ENCODE measurements at regions not wholly inside any gene's neighbourhood (a gene's known extent, or its start where the extent isn't known, plus 50 kb on each side); places are given as distances from the start of the nearest gene placed in this dataset.

DNA sequence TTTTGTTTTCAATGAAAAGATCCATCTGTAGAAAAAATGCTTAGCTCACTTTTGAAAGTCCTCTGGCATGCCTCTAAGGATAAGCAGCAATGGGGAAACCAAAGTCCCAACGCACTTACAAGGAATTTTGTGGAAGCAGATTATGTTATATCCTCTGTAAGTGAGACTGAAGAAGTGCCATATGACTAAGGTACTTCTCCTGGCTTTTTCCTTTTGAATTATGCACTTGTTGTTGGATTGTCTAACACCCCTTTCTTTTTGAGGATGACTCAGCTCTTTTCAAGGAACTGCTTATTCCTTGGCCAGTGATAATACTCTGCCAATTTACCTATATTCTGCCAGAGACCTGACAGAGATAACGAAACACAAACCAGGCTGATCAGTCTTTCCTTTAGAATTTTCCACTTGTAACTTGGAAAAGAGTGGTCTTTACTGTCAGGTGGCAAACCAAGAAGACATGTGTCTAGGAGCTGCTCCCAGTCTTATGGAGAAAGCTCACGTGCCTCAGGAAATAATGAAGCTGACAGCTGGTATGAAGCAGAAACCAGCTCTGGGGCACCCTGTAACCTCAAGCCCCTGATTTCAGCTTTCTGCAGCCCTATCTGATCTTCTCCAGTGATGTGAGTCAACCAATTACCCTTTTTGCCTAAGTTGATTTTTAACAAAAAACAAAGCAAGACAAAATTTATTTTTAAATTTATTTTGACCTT lies 290.8 kb upstream of the FBXL7 start:
- TF ChIP-seq, protein P1, sequence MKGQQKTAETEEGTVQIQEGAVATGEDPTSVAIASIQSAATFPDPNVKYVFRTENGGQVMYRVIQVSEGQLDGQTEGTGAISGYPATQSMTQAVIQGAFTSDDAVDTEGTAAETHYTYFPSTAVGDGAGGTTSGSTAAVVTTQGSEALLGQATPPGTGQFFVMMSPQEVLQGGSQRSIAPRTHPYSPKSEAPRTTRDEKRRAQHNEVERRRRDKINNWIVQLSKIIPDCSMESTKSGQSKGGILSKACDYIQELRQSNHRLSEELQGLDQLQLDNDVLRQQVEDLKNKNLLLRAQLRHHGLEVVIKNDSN (IDR thresholded peaks at IDR 0.05): no peak
- TF ChIP-seq, protein P2, sequence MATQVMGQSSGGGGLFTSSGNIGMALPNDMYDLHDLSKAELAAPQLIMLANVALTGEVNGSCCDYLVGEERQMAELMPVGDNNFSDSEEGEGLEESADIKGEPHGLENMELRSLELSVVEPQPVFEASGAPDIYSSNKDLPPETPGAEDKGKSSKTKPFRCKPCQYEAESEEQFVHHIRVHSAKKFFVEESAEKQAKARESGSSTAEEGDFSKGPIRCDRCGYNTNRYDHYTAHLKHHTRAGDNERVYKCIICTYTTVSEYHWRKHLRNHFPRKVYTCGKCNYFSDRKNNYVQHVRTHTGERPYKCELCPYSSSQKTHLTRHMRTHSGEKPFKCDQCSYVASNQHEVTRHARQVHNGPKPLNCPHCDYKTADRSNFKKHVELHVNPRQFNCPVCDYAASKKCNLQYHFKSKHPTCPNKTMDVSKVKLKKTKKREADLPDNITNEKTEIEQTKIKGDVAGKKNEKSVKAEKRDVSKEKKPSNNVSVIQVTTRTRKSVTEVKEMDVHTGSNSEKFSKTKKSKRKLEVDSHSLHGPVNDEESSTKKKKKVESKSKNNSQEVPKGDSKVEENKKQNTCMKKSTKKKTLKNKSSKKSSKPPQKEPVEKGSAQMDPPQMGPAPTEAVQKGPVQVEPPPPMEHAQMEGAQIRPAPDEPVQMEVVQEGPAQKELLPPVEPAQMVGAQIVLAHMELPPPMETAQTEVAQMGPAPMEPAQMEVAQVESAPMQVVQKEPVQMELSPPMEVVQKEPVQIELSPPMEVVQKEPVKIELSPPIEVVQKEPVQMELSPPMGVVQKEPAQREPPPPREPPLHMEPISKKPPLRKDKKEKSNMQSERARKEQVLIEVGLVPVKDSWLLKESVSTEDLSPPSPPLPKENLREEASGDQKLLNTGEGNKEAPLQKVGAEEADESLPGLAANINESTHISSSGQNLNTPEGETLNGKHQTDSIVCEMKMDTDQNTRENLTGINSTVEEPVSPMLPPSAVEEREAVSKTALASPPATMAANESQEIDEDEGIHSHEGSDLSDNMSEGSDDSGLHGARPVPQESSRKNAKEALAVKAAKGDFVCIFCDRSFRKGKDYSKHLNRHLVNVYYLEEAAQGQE (IDR thresholded peaks at IDR 0.05; ENCODE audit: low read depth): no peak
- no peak for TF ChIP-seq NFIC (IDR thresholded peaks at IDR 0.05)
- TF ChIP-seq TAF1 (IDR thresholded peaks at IDR 0.05; ENCODE audit: low read depth): no peak
- no peak for TF ChIP-seq CEBPB (IDR thresholded peaks at IDR 0.05)
- no peak for TF ChIP-seq CREB1 (IDR thresholded peaks at IDR 0.05; ENCODE audit: low read depth)
- no peak for TF ChIP-seq RAD21 (IDR thresholded peaks at IDR 0.05; ENCODE audit: low read depth)
- TF ChIP-seq TEAD4 (IDR thresholded peaks at IDR 0.05): no peak
- no peak for TF ChIP-seq TCF12 (IDR thresholded peaks at IDR 0.05; ENCODE audit: low read depth)
- no peak for TF ChIP-seq YY1 (IDR thresholded peaks at IDR 0.05; ENCODE audit: low read depth)
- TF ChIP-seq EP300 (IDR thresholded peaks at IDR 0.05; ENCODE audit: borderline replicate concordance): no peak
- TF ChIP-seq, protein P3, sequence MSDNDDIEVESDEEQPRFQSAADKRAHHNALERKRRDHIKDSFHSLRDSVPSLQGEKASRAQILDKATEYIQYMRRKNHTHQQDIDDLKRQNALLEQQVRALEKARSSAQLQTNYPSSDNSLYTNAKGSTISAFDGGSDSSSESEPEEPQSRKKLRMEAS (IDR thresholded peaks at IDR 0.05): no peak
- TF ChIP-seq ZBTB7A (IDR thresholded peaks at IDR 0.05; ENCODE audit: low read depth): no peak
- TF ChIP-seq FOXM1 (IDR thresholded peaks at IDR 0.05; ENCODE audit: borderline replicate concordance, low read depth): no peak
- no peak for TF ChIP-seq EGR1 (IDR thresholded peaks at IDR 0.05)

DNA sequence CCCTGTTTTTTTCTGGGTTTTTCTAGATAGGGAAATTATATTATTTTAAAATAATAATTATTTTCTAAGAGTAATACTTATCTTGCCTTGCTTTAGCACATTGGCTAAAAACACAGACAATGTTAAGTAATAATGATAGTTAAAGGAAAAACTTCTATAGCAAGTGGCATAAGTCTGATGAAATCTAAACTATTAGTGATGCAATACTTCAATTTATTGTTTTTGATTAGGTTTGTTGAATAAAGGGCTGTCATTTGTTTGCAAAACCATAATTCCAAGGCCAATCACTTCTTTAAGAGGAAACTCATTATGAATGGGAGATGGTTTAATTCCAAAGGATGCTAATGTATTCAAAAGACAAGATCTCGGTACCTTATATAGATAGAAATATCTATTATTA lies 293.8 kb upstream of the FBXL7 start:
- TF ChIP-seq, protein P3 (IDR thresholded peaks at IDR 0.05): no peak
- TF ChIP-seq TEAD4 (IDR thresholded peaks at IDR 0.05) (no peak), YY1 (IDR thresholded peaks at IDR 0.05; ENCODE audit: low read depth) (no peak), ZBTB7A (IDR thresholded peaks at IDR 0.05; ENCODE audit: low read depth) (no peak), EGR1 (IDR thresholded peaks at IDR 0.05) (no peak), TAF1 (IDR thresholded peaks at IDR 0.05; ENCODE audit: low read depth) (no peak), FOXM1 (IDR thresholded peaks at IDR 0.05; ENCODE audit: borderline replicate concordance, low read depth) (no peak), NFIC (IDR thresholded peaks at IDR 0.05) (no peak), TCF12 (IDR thresholded peaks at IDR 0.05; ENCODE audit: low read depth) (no peak), EP300 (IDR thresholded peaks at IDR 0.05; ENCODE audit: borderline replicate concordance) (no peak)
- TF ChIP-seq, protein P1 (IDR thresholded peaks at IDR 0.05): no peak
- TF ChIP-seq, protein P2 (IDR thresholded peaks at IDR 0.05; ENCODE audit: low read depth): no peak

DNA sequence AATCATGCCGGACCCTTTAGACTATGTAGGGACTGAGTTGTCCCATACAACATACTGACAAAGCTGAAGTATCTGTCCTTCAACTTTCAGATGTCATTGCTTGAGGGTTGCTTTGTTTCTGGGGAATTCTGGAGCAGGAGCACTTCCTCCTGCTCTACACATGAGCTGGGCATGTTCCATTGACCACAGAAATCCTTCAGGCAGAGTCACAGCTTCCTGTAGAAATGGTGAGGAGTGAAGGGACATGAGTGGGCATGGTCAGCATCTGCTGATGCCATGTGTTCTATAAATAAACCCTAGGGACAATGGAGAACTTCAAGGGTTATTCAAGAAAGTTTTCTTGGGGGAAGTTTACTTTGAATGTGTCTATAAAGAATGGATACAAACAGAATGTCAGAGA lies 296.6 kb upstream of the FBXL7 start:
- no peak for TF ChIP-seq EGR1 (IDR thresholded peaks at IDR 0.05)
- no peak for TF ChIP-seq YY1 (IDR thresholded peaks at IDR 0.05; ENCODE audit: low read depth)
- TF ChIP-seq, protein P2 (IDR thresholded peaks at IDR 0.05; ENCODE audit: low read depth): no peak
- no peak for TF ChIP-seq TCF12 (IDR thresholded peaks at IDR 0.05; ENCODE audit: low read depth)
- TF ChIP-seq, protein P1 (IDR thresholded peaks at IDR 0.05): no peak
- TF ChIP-seq, protein P3 (IDR thresholded peaks at IDR 0.05): no peak
- no peak for TF ChIP-seq TAF1 (IDR thresholded peaks at IDR 0.05; ENCODE audit: low read depth)
- no peak for TF ChIP-seq CEBPB (IDR thresholded peaks at IDR 0.05)
- no peak for TF ChIP-seq RAD21 (IDR thresholded peaks at IDR 0.05; ENCODE audit: low read depth)
- no peak for TF ChIP-seq ZBTB7A (IDR thresholded peaks at IDR 0.05; ENCODE audit: low read depth)

Data from Ishikawa (cell line).